ENCODE measurements at regions not wholly inside any gene's neighbourhood (a gene's known extent, or its start where the extent isn't known, plus 50 kb on each side); places are given as distances from the start of the nearest gene placed in this dataset.

DNA sequence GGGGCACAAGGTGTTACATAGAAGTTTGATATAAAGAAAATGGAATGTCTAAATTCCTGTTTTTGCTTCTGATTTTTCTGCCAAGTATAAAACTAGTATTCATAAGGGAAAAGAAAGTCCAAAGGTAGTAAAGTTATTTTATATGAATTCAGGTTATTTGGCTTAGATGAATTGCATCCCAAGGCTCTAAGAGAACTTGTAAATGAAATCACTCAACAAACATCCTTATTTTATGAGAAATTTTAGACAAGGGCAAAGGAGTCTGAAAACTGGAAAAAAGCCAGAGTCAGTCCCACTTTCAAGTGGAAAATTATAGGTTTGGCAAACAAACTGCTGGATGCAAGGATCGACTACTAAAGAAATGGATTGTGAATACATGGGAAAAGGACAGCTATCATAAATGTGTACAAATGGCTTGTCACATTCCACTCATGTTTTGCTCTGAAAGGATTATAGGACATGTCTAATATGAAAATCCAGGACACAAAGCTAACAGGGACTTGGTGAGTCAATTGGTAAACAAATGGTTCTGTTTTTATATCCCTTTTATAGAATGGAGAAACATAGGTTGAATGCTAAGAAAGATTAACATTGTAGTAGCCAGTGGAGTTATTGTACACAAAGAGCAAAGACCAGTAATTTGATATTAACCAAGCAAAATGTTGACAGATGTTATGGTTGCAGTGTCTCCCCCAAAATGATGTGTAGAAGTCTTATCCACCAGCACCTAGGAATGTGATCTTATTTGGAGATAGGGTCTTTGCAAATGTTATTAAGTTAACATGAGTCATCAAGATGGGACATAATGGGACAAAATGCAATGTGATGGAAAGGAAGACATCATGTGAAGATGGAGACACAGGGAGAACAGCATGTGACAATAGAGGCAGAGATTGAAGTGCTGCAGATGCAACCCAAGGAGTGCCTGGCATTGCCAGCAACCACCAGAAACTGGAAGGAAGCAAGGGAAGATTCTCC lies 495.7 kb downstream of the TLE1 start:
- DNase-seq (ENCODE audit: low read depth): no peak

GRCh38 chr9:81191222-81191621 lies 498.1 kb downstream of the TLE1 start:
- no peak for DNase-seq (ENCODE audit: low read depth)

- DNase-seq (ENCODE audit: low read depth): no peak
Observed at GRCh38 chr9:81190659-81191058, 498.7 kb downstream of the TLE1 start.

DNA sequence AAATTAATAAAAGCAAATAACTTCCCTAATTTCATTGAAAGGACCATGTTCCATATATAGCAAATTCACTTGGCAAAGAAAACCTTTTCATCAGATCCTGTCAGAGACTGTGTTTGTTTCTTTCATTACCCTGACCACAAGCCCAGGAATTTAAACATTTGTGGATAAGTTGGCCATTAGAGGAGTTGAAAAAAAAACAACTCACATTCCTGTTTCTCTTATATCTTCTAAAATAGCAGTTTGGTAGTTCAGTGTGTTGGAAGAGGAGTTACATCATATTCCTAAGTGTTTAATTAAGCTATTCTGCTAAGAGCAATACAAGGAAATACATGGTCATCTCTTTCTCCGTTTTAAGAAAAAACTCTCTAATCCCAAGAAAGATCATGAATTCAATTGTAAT lies 505.6 kb downstream of the TLE1 start:
- DNase-seq (ENCODE audit: low read depth): no peak

- DNase-seq (ENCODE audit: low read depth): no peak
Observed at GRCh38 chr9:81182431-81182830, 506.9 kb downstream of the TLE1 start.

- no peak for DNase-seq (ENCODE audit: low read depth)
Observed at GRCh38 chr9:81174023-81174422, 515.3 kb downstream of the TLE1 start.

DNA sequence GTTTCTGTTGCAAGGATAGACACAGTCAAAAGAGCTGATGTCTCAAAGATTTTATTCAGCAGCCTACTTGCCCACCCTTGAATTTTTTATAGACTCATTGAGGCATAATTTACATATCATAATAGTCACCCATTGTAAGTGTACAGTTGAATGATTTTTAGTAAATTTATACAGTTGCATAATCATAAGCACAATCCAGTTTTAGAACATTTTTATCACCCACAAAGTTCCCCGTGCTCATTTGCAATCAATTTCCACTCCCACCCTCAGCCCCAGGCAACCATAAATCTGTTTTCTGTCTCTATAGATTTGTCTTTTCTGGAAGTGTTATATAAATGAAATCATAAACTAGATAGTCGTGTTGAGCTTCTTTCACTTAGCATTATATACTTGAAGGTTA lies 517.7 kb downstream of the TLE1 start:
- DNase-seq (ENCODE audit: low read depth): no peak

DNA sequence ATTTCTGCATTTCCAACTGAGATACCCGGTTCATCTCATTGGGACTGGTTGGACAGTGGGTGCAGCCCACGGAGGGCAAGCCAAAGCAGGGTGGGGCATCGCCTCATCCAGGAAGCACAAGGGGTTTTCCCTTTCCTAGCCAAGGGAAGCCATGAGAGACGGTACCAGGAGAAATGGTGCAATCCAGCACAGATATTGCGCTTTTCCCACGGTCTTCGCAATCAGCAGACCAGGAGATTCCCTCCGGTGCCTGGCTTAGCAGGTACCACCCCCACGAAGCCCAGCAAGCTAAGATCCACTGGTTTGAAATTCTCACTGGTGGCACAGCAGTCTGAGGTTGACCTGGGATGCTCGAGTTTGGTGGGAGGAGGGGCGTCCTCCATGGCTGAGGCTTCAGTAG lies 527.0 kb downstream of the TLE1 start:
- no peak for DNase-seq (ENCODE audit: low read depth)

GRCh38 chr9:81156381-81156780 lies 533.0 kb downstream of the TLE1 start:
- no peak for DNase-seq (ENCODE audit: low read depth)

DNA sequence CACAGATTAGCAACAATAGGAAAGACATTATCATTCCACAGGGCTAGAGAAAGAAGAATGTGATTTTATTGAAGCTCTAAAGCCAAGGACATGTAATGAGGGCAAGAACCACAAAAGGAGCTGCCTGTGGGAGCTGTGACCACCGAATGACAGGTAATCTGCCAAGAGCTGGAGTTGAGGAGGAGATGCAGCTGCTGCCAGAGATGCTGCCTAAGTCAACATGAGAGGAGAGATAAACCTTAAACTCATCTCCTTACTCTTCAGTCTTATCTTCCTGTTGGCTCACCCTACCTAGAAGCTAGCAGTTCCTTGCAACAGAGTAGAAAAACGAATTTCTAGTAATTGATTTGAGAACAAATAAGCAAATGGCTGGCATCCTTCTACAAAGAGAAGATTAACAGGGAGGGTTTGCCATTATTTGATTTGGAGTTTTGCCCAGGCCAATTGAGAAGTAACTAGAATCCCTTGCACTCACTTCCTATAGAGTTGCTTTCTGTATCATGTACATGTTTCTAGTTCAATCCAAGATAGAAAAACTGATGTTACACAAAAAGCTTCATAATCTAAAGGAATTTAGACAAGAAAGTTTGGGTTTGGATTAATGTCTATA lies 539.2 kb downstream of the TLE1 start:
- DNase-seq (ENCODE audit: low read depth): no peak

DNA sequence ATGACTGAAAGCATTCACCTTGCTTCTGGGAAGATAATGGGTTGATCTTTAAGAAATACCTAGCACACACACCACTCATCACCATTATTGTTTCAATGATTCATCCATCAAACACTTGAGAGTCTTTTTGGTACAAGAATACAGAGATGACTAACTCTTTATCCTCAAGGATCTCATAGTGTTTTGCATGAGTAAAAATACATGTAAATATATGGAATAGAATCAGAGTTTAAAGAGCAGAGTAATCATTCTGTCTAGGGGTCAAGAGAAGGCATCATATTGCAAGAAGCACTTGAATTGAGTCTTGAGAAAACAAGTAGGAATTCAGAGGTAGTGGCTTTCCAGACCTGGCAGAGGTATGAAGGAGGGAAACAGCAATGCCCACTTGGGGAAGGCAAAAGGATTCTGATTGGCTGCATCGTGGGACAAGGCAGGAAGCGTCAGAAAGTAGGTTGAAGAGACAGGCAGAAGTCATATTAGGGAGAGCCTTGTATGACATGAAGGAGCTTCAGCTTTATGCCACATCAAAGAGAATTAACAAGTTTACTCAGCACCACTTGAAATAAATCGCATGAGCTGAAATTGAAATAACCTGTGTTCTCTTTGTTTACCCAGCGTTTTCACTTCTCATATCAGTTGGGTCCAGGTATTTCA lies 542.5 kb downstream of the TLE1 start:
- DNase-seq (ENCODE audit: low read depth): no peak

DNA sequence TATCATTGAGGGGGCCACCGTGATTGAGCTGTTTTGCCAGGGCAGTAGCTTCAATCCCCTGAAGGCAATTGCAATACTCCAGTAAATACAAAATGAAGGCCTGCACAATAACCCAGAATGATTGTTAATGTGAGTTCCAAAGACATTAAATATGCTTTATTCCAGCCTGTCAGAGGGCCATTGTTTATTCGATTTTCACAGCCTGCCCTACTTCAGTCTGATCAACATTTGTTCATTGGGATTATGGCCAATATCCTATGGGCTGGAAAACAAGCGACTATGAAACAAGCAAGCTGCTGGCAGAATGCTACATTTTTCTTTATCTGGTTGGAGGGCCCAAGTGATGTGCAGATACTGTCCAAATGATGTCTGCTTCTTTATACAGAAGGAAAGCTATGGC lies 543.1 kb downstream of the TLE1 start:
- DNase-seq (ENCODE audit: low read depth): no peak

DNA sequence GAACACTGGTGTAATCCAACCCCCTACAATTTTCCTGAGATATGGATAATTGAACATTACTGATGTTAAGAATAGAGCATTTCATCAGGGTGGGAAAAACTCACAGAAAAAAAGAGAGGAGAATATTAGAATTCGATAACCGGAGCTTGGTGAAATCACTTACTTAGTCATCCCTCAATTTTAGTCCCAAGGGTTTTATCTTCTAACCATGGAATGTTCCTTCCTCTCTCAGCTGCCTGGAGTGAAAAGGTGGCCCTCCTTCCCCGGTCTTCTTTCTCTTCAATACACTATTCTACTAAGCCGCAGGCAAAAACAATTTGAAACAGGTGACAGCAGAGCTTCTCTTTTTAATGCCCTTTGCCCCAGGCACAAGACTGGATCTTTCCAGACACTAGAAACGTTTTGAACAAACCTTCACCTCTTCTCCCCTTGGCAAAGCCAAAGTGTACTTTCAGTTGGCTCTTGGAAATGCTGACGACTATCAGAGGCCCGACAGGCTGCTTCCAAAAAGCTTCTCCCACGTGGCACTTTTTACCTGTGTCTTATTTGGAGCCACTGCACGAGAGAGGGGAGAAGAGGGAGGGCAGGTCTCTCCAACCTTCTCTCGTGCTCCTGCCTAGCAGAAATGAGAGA lies 543.9 kb downstream of the TLE1 start:
- DNase-seq (ENCODE audit: low read depth): no peak

DNA sequence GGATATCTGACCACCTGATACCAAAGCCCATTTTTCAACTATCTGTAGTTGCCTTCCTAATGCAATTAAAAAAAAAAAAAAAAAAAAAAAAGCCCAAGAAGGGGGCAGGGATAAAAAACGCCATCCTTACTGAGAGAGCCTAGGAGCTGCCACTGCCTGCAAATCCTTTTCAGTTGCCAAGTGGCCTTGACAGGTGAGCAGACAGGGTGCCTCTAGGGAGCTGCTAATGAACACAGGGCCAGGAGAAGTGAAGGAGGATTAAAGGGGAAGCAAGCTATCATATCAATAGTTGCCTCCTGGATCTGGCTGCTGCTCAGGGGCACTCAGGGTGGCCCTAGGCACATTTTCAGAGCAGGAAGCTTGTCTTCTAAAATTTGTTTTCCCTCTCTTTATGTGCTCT lies 547.4 kb downstream of the TLE1 start:
- no peak for DNase-seq (ENCODE audit: low read depth)

DNA sequence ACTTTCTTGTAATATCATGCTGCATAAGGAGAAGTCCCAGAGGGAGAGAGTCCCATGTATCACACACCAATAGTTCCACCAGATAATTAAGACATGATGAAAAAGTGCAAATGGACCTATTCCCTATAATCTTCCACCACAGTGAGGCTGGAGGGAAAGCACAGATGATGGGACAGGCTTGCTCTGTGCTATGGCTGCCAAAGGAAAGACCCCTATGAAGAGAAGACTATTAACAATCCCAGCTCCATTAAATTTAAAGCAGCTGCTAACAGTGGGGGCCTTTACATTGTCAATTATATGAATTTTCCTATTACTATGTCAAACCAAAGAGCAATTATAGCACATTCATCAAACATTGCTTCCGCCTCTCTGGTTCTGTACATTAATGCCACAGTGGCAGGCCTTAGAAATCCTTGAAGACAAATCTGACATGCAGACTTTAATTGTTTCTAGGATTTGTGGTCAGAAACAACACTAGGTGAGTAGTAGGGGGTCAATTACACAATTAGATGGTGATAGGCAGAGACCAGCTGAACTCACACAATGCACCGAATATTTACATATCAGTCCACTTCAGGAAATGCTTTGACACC lies 551.3 kb downstream of the TLE1 start:
- DNase-seq (ENCODE audit: low read depth): no peak

DNA sequence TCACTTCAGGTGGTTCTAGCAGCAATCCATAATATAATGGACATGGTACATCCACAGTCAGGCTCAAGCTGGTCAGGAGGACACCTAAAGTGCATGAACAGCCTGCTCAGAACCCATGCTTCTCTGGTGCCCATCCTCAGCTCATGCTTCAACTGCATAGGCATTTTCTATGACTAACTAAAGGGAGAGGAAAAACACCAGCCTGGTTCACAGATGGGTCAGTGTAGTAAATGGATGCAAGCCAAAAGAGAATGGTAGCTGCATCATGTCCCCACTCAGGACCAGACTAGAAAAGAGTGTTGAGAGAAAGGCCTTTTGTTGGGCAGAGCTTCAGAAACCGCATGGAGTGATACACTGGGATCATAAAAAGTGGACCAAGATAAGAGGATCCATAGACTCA lies 556.6 kb downstream of the TLE1 start:
- DNase-seq (ENCODE audit: low read depth): no peak

GRCh38 chr9:81132318-81132717 lies 557.0 kb downstream of the TLE1 start:
- no peak for DNase-seq (ENCODE audit: low read depth)

- DNase-seq (ENCODE audit: low read depth): no peak
Observed at GRCh38 chr9:81128701-81129100, 560.6 kb downstream of the TLE1 start.

DNA sequence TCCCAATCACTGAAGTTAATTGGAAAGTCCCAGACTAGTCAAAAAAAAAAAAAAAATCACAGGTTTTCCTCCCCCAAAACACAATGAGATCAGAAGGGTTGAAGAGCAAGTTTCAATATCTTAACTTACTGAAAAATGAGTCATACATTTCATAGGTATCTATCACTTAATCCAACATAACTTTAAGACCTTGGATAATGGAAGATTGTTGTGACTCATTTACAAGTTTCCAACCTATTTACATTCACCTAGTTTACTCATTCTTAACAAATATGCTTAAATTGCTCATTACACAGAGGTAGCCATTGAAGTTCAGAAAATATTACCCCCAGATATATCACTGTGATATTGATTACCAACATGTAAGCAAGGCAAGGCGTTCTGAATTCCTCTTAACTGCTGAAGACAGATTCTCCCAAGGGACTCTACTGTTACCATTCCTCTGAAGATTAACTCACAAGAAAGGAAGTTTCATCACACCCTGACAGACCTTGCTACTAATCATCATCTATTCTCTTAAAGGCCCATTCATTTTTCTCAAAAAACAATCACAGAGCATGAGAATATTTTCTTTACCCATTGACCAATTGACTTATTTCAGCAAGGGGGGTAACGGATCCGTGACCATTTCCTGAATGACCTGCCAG lies 563.8 kb downstream of the TLE1 start:
- no peak for DNase-seq (ENCODE audit: low read depth)

- DNase-seq (ENCODE audit: low read depth): no peak
Observed at GRCh38 chr9:81123526-81123925, 565.8 kb downstream of the TLE1 start.

DNA sequence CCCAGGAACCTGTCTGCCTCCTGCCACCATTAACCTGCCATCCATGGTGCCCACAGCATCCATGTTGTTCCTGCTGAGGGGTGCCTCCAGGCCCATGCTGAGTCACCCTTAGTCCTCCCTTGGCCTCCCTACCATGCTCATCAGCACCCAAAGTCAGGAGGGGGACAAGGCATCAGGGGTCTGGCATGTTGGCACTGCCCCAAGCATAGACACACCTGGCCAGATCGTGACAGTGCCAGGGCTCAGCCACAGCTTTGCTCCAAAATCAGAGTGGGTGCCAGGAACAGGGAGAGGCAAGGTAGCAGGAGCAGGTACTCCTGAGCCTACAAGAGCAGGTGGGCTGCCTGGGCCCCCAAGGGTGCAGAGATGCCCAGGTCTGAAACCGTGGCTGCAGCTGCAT lies 566.6 kb downstream of the TLE1 start:
- no peak for DNase-seq (ENCODE audit: low read depth)

DNA sequence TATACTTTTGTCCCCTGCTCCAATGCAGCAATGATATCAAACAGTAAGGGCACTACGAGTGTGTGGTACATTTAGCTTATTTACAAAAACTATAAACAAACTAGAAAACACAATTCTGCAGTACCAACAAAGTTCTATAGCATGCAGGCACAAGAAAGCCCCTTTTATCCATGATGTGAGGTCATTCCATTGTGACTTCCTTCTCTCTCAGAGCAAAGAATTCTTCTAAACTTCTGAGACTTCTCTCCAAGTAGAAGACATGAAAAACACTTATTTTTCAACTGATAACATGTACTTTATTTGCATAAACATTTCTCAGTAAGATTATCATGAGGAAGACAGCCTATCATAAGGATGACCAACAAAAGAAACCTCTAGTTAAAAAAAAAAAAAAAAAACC lies 569.8 kb downstream of the TLE1 start:
- DNase-seq (ENCODE audit: low read depth): no peak

Measured in stimulated activated CD8-positive, alpha-beta memory T cell treated with anti-CD3 and anti-CD28 coated beads, Interleukin-12 subunit alpha, Interleukin-12 subunit beta, amount 100 ng/mL, for 1 hour (primary cell).